RWPE1 (cell line): ENCODE measurements at regions not wholly inside any gene's neighbourhood (a gene's known extent, or its start where the extent isn't known, plus 50 kb on each side); places are given as distances from the start of the nearest gene placed in this dataset.
"Not testable (repeated sequence)": the region's sequence is repeated elsewhere in the genome, so short reads cannot be mapped to it uniquely, and the experiment has no call there.

Experiments used
- CTCF ChIA-PET: fragments of 350-600 bp; sonication (Branson Sonifier 250); formaldehyde crosslinking; extraction: SDS; loops from one replicate; lab custom pipeline; 2021; lab: Yijun Ruan, JAX
- POLR2A ChIA-PET: fragments of 400-600 bp; formaldehyde crosslinking; extraction: SDS; loops from one replicate; lab custom pipeline; 2020; ENCODE audit warnings: antibody characterized with exemption; ENCODE audit not compliant: low non-redundant PET; lab: Yijun Ruan, JAX
- DNase-seq: peaks from one replicate; pipeline ENCODE4 v3.0.0; 2012; ENCODE audit warnings: low spot score
- H3K27ac ChIP-seq: fragments of 450-650 bp; 2 replicates; pipeline ENCODE4 v1.5.1; 2017
- TF ChIP-seq, protein P1 (sequence below): fragments of 450-650 bp; conservative IDR thresholded peaks from 2 replicates; pipeline ENCODE4 v1.5.1; 2017; ENCODE audit warnings: low read depth, mild to moderate bottlenecking

GRCh38 chrX:74187211-74187610, 116.8 kb upstream of the ZCCHC13 start:
- DNase-seq: no peak
- POLR2A ChIA-PET: no interaction called here
- TF ChIP-seq, protein P1, sequence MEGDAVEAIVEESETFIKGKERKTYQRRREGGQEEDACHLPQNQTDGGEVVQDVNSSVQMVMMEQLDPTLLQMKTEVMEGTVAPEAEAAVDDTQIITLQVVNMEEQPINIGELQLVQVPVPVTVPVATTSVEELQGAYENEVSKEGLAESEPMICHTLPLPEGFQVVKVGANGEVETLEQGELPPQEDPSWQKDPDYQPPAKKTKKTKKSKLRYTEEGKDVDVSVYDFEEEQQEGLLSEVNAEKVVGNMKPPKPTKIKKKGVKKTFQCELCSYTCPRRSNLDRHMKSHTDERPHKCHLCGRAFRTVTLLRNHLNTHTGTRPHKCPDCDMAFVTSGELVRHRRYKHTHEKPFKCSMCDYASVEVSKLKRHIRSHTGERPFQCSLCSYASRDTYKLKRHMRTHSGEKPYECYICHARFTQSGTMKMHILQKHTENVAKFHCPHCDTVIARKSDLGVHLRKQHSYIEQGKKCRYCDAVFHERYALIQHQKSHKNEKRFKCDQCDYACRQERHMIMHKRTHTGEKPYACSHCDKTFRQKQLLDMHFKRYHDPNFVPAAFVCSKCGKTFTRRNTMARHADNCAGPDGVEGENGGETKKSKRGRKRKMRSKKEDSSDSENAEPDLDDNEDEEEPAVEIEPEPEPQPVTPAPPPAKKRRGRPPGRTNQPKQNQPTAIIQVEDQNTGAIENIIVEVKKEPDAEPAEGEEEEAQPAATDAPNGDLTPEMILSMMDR: no peak

GRCh38 chrX:74183047-74183446, 120.9 kb upstream of the ZCCHC13 start:
- H3K27ac ChIP-seq, DNase-seq, CTCF ChIA-PET, POLR2A ChIA-PET: not testable (repeated sequence)

More at GRCh38 chrX:74187211-74187610, 116.8 kb upstream of the ZCCHC13 start:
- no peak overlapping the region for H3K27ac ChIP-seq
- CTCF ChIA-PET: no interaction called here

GRCh38 chrX:74181976-74182375, 122.0 kb upstream of the ZCCHC13 start:
- DNase-seq, CTCF ChIA-PET, H3K27ac ChIP-seq, POLR2A ChIA-PET: not testable (repeated sequence)

DNA sequence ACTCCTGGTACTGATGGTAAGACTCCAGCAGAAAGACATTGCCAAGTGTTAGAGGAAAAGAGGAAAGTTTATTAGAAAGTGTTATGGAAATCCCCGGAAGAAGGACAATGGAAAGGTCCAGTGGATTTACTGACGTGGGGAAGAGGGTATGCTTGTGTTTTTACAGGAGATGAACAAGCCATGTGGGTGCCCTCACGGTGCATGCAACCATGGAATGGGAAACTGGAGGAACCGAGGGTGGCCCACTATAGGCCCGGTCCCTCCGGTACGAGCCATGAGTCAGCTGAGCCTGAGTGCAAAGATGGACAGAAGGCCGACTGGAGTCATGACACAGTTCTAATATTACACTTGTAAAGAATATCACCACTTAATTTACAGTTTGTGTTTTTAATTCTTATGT, 123.3 kb upstream of the ZCCHC13 start:
- CTCF ChIA-PET: no interaction called here
- TF ChIP-seq, protein P1: no peak
- no peak overlapping the region for H3K27ac ChIP-seq
- DNase-seq: no peak
- POLR2A ChIA-PET: no interaction called here

- no peak for DNase-seq
- POLR2A ChIA-PET: no interaction called here
- CTCF ChIA-PET: no interaction called here
- H3K27ac ChIP-seq: no peak overlapping the region
- TF ChIP-seq, protein P1: no peak
These were observed 124.0 kb upstream of the ZCCHC13 start for GRCh38 chrX:74179990-74180389.

GRCh38 chrX:74179499-74179898, 124.5 kb upstream of the ZCCHC13 start:
- ChIA-PET CTCF (no interaction called here), POLR2A (no interaction called here)
- DNase-seq: no peak
- TF ChIP-seq, protein P1: no peak
- no peak overlapping the region for H3K27ac ChIP-seq

DNA sequence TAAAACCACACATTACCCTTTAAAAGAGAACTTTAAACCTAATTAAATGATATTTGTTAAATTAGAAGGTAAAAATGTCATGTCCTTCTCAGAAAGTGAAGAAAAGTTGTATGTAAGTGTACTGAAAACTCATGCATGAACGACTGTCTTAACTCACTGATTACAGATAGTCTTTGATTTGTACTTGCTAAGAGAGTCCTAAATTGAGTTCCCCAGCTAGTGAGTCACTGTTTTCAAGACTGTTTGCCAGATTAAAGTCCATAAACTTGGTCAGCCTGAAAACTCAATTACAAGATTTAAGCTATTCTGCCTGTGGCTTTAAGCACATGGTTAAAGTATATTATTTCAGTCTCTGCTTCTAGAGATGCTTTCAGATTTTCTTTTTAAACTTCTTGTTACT, 124.9 kb upstream of the ZCCHC13 start:
- POLR2A ChIA-PET: no interaction called here

GRCh38 chrX:74178536-74178935, 125.4 kb upstream of the ZCCHC13 start:
- no peak for DNase-seq
- ChIA-PET POLR2A (no interaction called here), CTCF (no interaction called here)
- TF ChIP-seq, protein P1: no peak
- no peak overlapping the region for H3K27ac ChIP-seq

More for the DNA sequence above, 124.9 kb upstream of the ZCCHC13 start:
- CTCF ChIA-PET: no interaction called here
- no peak overlapping the region for H3K27ac ChIP-seq
- TF ChIP-seq, protein P1: no peak
- no peak for DNase-seq
